Stimulated activated CD4-positive, alpha-beta T cell treated with anti-CD3 and anti-CD28 coated beads, TNF-alpha, amount 100 ng/mL, for 1 hour (primary cell): ENCODE measurements at regions not wholly inside any gene's neighbourhood (a gene's known extent, or its start where the extent isn't known, plus 50 kb on each side); places are given as distances from the start of the nearest gene placed in this dataset.
"Not testable (repeated sequence)": the region's sequence is repeated elsewhere in the genome, so short reads cannot be mapped to it uniquely, and the experiment has no call there.

Experiments
- DNase-seq, 3 donors: peaks; one replicate each; pipeline ENCODE4 v3.0.0-alpha.2; 2020; ENCODE audit warnings: low read depth in 3 of 3, low spot score in 1 of 3

DNA sequence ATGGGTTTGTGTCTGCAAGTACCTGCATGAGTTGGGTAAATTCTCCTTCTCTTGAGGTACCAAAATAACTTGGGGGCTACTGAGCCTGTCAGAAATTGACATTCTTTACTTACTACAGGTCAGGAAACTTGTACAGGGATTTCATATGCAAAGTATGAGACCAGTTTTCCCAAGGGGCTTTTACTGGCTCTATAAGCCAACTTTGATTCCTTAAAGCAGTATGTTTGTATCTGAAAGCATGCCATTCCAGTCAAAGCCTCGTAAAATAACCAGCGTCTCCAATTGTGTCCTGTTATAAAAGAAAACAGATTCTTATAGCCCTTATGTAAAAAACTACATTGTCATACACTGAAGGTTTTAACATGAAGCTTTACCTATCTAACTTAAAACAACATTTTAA, 90.2 kb downstream of the ZNF467 start:
- DNase-seq = no peak

DNA sequence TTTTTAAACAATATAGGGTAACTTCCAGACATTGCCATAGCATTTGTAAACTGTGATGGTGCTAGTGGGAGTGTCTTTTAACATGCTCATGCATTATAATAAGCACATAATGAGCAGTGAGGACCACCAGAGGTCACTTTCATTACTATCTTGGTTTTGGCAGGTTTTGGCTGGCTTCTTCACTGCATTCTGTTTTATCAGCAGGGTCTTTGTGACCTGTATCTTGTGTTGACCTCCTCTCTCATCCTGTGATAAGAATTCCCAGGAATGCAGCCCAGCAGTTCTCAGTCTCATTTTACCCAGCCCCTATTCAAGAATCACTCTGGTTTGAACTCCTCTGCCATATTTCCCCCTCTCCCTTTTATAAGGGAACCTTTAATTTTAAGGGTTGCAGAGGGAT, 91.3 kb downstream of the ZNF467 start:
- no peak for DNase-seq

DNA sequence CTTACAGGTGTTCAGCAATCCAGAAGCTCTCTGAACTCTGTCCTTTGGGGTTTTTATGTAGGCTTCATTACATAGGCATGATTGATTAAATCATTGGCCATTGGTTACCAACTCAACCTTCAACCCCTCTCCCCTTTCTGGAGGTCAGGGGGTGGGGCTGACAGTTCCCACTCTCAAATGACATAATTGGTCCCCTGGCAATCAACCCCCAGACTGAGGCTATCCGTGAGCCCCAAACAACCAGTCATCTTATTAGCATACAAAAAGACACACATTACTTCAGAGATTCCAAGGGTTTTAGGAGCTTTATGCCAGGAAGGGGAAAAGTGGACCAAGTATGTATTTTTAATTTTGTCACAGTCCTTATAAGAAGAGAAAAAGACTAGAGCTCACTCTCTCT, 92.1 kb downstream of the ZNF467 start:
- DNase-seq = no peak

DNA sequence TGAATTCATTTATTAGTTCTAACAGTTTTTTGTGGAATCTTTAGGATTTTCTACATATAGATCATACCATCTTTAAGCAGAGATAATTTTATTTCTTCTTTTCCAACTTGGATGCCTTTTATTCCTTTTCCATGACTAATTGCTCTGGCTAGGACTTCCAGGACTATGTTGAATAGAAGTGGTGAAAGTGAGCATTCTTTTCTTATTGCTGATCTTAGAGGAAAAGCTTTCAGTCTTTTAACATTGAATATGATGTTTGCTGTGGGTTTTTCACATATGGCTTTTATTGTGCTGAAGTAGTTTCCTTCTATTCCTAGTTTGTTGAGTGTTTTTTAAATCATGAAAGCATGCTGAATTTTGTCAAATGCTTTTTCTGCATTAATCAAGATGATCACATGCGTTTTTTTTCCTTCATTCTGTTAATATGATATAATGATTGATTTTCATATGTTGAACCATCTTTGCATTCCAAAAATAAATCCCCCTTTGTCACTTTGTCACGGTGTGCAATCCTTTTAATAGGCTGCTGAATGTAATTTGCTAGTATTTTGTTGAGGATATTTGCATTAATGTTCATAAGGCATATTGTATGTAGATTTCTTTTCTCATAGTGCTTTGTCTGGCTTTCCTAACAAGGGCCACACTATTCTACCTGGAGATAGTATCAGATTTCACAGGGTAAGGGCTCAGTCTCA, 92.9 kb downstream of the ZNF467 start:
- DNase-seq = no peak

DNA sequence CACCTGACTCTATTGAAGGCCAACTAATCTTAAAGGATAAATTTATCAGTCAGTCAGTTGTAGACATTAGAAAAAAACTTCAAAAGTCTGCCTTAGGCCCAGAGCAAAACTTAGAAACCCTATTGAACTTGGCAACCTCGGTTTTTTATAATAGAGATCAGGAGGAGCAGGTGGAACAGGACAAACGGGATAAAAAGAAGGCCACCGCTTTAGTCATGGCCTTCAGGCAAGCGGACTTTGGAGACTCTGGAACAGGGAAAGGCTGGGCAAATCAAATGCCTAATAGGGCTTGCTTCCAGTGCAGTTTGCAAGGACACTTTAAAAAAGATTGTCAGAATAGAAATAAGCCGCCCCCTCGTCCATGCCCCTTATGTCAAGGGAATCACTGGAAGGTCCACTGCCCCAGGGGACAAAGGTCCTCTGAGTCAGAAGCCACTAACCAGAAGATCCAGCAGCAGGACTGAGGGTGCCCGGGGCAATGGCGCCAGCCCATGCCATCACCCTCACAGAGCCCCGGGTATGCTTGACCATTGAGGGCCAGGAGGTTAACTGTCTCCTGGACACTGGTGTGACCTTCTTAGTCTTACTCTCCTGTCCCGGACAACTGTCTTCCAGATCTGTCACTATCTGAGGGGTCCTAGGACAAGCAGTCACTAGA, 98.5 kb downstream of the ZNF467 start:
- DNase-seq = not testable (repeated sequence)

DNA sequence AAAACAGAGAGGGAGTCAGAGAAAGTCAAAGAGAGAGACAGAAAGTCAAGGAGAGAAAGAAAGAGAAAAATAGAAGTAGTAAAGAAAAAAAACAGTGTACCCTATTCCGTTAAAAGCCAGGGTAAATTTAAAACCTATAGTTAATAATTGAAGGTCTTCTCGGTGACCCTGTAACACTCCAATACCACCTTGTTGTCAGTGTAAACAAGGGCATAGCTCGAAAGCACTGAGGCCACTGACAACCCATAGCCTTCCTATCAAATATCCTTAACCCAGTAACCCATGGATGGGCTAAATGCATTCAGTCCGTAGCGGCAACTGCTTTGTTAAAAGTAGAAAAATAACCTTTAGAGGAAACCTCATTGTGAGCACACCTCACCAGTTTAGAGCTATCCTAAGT, 100.4 kb downstream of the ZNF467 start:
- no peak for DNase-seq

DNA sequence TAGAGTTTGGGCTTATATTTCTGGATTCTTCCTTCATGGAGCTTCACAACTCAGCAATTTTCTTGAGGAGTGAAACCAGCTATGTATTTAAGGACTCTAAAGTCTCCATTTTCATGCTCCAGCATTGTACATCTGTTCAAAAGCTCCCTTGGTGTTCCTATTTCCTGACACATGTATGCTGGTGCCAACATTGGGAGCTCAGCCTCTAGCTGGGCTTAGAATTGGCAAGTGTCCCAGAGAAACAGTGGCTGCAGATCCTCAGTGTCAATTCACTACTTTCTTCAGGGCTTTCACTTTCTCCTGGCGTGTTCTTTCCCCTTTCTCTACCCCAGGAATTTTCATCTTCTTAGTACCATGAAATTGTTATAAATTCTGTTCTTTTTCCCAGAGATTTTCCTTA, 103.1 kb downstream of the ZNF467 start:
- DNase-seq = no peak

DNA sequence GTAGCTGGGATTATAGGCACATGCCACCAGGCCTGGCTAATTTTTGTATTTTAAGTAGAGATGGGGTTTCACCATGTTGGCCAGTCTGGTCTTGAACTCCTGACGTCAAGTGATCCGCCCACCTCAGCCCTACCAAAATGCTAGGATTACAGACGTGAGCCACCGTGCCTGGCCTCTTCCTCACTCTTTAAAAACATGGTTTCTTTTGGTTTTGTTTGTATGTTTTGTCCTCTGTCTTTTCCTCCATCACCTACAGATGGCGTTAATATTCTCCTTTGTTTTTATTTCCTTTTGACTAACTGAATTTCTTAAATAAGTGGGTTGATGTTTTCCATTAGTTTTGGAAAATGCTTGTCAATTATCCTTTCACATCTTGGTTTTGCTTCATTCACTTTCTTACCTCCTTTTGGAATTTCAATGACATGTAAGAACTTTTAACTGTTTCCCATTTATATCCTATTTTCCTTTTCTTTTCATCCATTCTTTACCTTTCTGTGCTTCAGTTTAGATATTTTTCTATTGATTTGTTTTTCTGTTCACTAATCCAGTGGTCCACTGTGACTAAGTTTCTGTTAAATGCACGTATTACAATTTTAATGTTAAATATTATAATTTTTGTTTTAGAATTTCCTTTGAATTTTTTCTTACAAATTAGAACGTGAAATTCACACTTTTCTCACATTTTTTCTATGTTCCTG, 104.1 kb downstream of the ZNF467 start:
- no peak for DNase-seq

DNA sequence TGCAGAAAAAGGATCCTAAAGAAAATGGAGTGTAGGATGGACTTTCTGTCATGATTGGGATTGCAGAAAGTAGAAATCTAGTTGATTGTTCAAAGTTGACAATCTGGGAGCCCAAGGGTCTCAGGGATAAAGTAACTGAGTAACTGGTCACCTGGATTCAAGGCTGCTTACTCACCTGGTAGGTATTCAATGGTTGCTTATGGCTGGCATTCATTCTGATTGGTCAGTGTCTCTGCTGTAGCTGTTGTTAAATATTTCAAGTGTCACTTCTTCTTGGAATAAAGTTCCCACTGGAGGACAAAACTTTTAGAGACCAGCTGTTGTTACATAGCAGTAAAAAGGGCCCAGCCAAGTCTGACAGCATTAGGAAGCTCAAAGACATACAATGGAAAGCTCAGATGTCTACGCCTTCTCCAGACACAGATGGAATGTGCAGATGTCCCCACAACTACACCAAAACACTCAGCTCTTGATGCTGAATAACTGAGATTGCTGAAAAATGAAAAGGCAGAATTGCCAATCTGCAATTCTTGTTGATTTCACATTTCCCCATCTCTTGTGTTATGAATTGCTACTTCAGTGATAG, 106.9 kb downstream of the ZNF467 start:
- DNase-seq = no peak

DNA sequence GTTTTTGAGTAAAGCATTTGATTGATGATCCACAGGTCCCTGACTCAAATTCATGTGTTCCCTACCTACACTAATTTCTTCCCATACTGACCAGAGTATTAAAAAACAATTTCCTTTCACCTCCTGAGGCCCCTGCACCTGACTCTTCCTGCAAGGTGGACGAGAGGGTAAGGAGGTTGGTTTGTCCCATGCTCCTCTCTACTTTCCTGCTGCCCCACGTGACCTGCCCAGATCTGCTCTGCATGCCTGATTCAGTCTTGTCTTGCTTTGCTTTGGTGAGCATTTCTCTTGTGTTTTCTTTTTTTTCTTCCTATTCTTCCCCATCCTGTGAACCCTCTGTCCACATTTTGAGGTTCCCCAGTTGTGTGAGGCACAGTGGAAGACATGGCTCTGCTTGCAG, 107.8 kb downstream of the ZNF467 start:
- DNase-seq = not testable (repeated sequence)

DNA sequence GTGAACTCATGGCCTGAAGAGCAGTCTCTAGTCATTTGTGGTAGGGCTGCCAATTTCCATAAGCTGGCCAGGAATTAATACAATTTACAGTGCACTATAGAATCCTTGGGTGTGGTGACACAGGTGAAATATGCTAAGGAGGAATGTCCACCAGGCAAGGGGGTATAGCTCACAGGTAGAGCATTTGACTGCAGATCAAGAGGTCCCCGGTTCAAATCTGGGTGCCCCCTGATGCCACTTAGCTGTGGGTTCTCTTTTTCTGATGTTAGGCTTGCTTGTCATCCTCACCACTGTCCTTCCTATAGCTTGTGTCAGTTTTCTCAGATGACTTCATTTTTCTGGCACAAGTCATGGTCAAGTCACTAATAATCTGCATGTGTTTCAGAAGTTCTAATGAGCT, 108.7 kb downstream of the ZNF467 start:
- DNase-seq = no peak

DNA sequence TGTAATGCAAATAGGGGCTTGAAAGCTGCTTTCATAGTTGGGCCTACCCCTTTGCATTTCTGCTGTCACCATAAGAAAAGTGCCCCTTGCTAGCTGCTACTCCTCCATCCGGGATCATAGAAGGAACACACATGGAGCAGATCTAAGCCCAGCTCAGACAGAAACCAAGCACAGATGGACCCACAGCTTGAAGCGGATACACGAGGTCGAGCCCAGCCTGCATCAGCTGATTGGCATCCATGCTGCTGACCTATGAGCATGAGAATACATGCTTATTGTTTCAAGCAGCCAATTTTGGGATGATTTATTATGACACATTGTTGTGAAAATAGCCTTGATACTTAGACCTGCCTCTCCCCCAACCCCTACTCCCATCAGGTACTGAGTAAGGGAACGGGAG, 109.2 kb downstream of the ZNF467 start:
- DNase-seq = no peak

DNA sequence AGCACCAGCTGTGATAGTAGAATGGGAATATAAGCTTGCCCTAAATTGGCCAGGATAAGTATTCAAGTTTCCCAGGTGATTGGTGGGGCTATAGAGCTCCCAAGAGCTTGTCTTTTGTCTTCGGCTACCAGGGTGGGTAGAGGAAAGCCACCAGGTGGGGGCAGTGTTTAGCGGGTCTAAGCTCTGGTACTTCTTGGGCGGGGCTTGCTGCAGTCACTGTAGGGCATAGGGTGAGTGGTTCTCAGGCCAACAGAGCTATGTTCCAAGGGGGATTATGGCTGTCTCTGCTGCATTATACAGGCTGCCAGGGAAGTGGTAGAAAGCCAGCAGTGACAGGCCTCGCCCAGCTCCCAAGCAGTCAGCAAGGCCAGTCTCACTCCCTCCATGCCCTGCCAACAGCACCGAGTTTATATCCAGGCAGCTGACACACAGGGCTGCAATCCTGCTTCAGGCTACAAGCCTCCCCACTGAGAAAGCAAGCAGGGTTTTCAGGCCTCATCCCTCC, 110.7 kb downstream of the ZNF467 start:
- DNase-seq = peak in 2 of 3 donors; percentile 14 to 44

DNA sequence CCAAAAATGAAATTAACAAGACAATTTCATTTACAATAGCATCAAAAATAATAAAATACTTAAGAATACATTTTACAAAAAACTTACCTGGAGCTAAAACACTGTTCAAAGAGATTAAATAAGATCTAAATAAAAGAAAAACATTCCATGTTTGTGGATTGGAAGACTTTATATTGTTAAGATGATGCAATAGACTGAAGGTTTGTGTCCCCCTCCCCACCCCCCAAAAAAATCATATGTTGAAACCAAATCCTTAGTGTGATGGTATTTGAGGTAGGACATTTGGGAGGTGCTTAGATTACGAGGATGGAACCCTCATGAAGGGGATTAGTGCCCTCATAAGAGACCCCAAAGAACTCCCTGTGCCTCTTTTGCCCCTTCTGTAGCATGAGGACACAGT, 117.6 kb downstream of the ZNF467 start:
- no peak for DNase-seq

DNA sequence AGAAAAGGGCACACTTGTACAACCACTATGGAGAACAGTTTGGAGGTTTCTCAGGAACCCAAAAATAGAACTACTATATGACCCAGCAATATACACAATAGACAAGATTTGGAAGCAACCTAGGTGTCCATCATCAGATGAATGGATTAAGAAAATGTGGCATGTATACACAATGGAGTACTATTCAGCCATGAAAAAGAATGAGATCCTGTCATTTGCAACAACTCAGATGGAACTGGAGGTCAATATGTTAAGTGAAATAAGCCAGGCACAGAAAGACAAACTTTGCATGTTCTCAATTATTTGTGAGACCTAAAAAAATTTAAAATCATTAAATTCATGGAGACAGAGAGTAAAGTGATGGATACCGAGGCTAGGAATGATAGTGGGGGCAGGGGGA, 118.8 kb downstream of the ZNF467 start:
- DNase-seq = no peak

DNA sequence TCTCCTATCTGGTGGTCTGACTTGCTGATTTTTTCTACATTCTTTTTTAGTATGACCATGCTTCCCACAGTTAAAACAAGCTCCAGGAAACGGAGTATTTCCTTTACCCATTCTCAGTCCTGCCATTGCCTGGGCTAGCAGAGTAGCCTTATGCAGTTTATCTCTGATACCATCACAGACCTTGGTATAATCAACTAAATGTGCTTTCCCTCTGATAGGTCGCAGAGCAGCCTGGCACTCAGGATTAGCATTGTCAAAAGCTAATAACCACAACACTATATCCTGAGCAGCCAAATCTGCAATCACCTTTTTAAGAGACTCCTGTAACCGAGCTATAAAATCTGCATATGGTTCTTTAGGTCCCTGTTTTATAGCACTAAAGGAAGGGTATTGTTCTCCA, 123.2 kb downstream of the ZNF467 start:
- not testable (repeated sequence) for DNase-seq

DNA sequence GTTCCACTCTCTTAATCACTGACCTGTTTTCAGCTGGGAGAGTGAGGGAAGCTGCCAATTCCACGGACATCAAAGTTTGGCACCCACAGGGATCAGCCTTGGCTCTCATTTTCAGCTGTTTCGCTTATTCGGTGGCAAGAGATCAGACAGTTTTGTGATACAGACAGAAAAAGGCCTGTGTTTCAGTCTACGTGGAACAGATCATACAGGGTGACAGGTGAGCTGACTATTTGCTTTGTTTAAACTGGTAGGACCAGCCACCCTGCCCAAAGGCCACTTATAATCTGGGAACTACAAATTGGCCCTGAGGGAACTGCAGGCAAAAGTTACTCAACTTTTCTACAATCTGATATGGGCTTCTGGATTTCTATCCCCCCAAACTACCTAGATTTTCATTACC, 128.6 kb downstream of the ZNF467 start:
- DNase-seq = no peak

DNA sequence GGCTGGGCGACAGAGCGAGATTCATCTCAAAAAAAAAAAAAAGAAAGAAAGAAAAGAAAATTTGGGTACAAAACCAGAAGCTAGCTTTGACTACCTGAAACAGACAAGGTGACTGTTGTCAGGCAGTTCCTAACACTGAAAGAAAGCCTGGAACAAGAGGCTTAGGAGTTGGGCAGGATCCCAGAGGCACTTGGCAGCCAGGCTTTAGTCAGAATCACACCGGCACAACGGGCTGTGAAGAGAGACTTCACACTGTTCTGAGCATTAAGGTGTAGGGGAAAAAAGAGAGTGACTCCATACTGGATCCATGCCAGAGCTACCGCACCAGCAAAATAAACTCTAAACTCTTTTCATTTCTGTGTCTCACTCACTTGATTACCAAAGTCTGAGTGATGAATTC, 130.8 kb downstream of the ZNF467 start:
- no peak for DNase-seq

DNA sequence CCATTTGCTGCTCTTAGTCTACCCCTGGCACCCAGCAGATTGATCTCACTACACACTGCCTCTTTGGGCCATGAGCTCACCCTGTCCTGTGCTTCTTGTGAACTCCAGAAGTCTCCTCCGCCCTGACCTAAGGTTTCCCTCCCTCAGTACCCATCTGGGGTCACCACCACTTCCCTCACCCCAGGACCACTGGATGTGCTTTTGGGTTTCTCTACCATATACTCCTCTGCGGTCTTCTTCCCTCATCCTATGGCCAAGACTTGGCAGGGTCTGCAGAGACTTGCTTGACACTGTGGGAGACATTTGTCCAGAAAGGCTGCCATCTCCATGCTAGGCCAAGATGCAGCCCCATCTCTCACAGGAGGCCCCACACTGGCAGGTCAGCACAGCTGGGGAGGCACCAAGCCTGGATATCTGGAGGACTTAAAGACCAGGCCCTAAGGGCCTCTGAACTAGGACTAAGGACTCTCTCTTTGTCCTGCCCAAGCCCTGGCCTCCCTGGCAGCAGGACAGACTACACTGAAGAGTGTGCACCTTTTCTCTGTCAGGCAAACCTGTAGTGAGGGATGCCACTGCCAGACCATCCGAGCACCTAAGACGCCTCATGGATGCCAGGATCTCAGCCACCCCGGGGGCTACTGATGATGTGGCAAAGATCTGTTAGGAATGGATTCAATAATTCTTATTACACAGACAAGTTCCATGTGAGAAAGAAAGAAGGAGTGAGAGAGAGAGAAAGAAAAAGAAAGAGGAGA, 134.6 kb downstream of the ZNF467 start:
- no peak for DNase-seq

DNA sequence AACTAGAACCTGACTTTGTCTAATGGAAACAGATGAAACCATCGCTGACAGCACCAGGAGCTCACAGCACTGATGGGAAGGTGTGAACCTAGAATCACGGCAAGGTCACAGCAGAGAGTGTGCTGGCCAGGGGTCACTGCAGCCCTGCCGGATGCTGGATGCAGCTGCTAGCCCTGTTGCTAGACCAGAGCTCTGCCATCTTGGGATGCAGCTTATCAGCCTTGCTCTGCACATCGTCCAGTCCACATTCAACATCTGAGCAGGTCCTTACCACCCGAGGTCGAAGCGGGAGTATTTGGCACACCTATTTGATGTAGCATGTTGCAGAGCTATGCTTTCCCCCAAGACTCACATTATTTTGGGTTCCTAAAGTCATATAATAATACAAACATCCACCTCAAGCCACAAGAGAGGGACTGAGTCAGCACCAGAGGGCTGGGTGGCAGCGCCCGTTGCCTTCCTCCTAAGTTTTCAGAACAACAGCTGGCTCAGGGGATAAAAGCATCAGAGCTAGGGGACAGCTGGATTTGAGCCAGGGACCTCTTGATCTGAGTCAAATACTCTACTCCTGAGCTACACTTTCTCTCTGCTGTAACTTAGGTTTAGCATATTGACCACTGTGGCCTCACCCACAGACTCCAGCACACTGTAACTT, 135.3 kb downstream of the ZNF467 start:
- no peak for DNase-seq
